ENCODE measurements at regions not wholly inside any gene's neighbourhood (a gene's known extent, or its start where the extent isn't known, plus 50 kb on each side); places are given as distances from the start of the nearest gene placed in this dataset.

GRCh38 chr3:161644891-161645635 lies 148.5 kb downstream of the OTOL1 start:
- intact Hi-C loops (cut with DNase I; ENCODE audit: low total_unique reads) = no loop called here
- no peak for DNase-seq
- WGBS, 5 donors = 62 to 78% (median 64%) methylated on average over 6 of the region's 6 CpGs
- no peaks in the 10 kb centered on the region for H3K36me3 ChIP-seq
- H3K4me3 ChIP-seq = no peak overlapping the region
- no peaks in the 10 kb centered on the region for H3K9me3 ChIP-seq
- TF ChIP-seq POLR2A (IDR thresholded peaks at IDR 0.05) = no peak
- no peak for TF ChIP-seq POLR2AphosphoS5 (IDR thresholded peaks at IDR 0.05)
- TF ChIP-seq CTCF (IDR thresholded peaks at IDR 0.05) = no peak
- TF ChIP-seq EP300 (IDR thresholded peaks at IDR 0.05) = no peak
- no peak overlapping the region for H3K27ac ChIP-seq
- H3K27me3 ChIP-seq = no peaks in the 10 kb centered on the region
- H3K4me1 ChIP-seq = no peaks in the 10 kb centered on the region

- H3K4me3 ChIP-seq = no peak overlapping the region
- no peaks in the 10 kb centered on the region for H3K36me3 ChIP-seq
- DNase-seq = no peak
- 70 to 92% (median 85%) methylated on average over 2 of the region's 2 CpGs for whole genome bisulfite sequencing, 5 donors
- no peaks in the 10 kb centered on the region for H3K4me1 ChIP-seq
- intact Hi-C loops (cut with DNase I; ENCODE audit: low total_unique reads) = no loop called here
- TF ChIP-seq POLR2AphosphoS5 (IDR thresholded peaks at IDR 0.05) (no peak), POLR2A (IDR thresholded peaks at IDR 0.05) (no peak), EP300 (IDR thresholded peaks at IDR 0.05) (no peak), CTCF (IDR thresholded peaks at IDR 0.05) (no peak)
- H3K9me3 ChIP-seq = no peaks in the 10 kb centered on the region
- H3K27ac ChIP-seq = no peak overlapping the region
- no peaks in the 10 kb centered on the region for H3K27me3 ChIP-seq
These were observed 151.4 kb downstream of the OTOL1 start for GRCh38 chr3:161647936-161648470.

DNA sequence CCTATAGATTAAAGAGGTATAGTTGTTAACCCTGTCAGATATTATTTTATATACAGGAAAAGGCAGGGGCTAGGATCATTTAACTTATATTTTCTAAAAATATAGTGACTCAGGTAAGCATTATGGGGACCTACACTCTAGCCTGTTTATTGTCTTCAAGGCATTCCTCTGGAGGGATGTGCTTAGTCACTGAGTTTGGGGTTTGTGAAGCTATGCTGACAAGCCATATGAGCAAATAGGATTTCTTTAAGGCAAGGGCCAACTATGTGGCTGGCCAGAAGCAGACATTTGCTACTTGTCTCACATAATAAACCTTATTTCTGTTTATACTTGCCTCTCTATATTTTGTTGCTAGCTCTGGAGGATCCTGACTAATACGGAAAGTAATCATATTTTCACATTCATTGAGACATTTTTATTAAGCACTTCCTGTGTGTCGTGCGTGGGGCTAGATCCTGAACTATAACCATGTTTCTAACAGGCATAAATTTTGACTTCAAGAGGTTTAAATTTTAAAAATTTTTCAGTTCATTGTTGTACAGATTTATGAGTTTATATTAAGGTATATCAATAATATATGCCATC lies 153.4 kb downstream of the OTOL1 start:
- Histone ChIP-seq H3K4me3 (no peak overlapping the region), H3K4me1 (no peaks in the 10 kb centered on the region)
- WGBS, 5 donors = 50 to 68% (median 64%) methylated on average over 3 of the region's 3 CpGs

GRCh38 chr3:161657786-161658185 lies 161.2 kb downstream of the OTOL1 start:
- H3K36me3 ChIP-seq = no peaks in the 10 kb centered on the region
- DNase-seq = no peak
- H3K27ac ChIP-seq = no peak overlapping the region
- no peaks in the 10 kb centered on the region for H3K4me1 ChIP-seq
- no peaks in the 10 kb centered on the region for H3K27me3 ChIP-seq
- 67 to 86% (median 80%) methylated on average over 1 of the region's 1 CpG for WGBS, 5 donors
- no peaks in the 10 kb centered on the region for H3K9me3 ChIP-seq
- no peak for TF ChIP-seq EP300 (IDR thresholded peaks at IDR 0.05)
- no peak for TF ChIP-seq POLR2A (IDR thresholded peaks at IDR 0.05)
- no peak for TF ChIP-seq POLR2AphosphoS5 (IDR thresholded peaks at IDR 0.05)
- TF ChIP-seq CTCF (IDR thresholded peaks at IDR 0.05) = no peak
- intact Hi-C loops (cut with DNase I; ENCODE audit: low total_unique reads) = no loop called here
- H3K4me3 ChIP-seq = no peak overlapping the region

More for the DNA sequence above, 153.4 kb downstream of the OTOL1 start:
- TF ChIP-seq POLR2AphosphoS5 (IDR thresholded peaks at IDR 0.05) (no peak), EP300 (IDR thresholded peaks at IDR 0.05) (no peak), POLR2A (IDR thresholded peaks at IDR 0.05) (no peak), CTCF (IDR thresholded peaks at IDR 0.05) (no peak)
- Histone ChIP-seq H3K27ac (no peak overlapping the region), H3K9me3 (no peaks in the 10 kb centered on the region), H3K27me3 (no peaks in the 10 kb centered on the region), H3K36me3 (no peaks in the 10 kb centered on the region)
- intact Hi-C loops (cut with DNase I; ENCODE audit: low total_unique reads) = no loop called here
- DNase-seq = no peak
